GM12873 (cell line): ENCODE measurements at regions not wholly inside any gene's neighbourhood (a gene's known extent, or its start where the extent isn't known, plus 50 kb on each side); places are given as distances from the start of the nearest gene placed in this dataset.

Experiments
- CTCF ChIP-seq: IDR thresholded peaks from 2 replicates; pipeline ENCODE4 v1.5.1; 2012; ENCODE audit warnings: low read depth, mild to moderate bottlenecking, moderate library complexity, low read length, control low read depth; ENCODE audit not compliant: insufficient read depth; ENCODE audit errors: missing control alignments

DNA sequence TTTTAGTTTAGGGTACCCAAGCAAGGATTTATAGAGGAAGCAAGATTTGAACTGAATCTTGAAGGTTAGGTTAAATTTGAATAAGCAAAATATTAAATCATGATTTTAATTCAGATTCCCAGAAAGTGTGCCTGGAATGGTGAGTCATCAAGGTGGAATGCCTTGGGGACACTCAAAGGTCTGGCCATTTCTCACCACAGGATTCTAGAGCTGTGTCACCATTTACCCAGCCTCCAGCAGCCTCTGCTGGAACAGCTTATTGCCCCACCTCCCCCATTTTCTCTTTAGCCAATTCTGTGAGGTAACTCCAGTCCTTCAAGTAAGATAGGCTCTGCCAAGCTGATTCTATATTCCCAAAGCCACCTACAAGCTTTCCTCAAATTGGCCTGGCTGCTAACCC is 181.4 kb downstream of the SIM1 start:
- no peak for TF ChIP-seq CTCF

- no peak for TF ChIP-seq CTCF
These were observed 183.2 kb downstream of the SIM1 start for GRCh38 chr6:100281471-100281901.

- TF ChIP-seq CTCF: no peak
These were observed 188.2 kb downstream of the SIM1 start for GRCh38 chr6:100276311-100277057.

DNA sequence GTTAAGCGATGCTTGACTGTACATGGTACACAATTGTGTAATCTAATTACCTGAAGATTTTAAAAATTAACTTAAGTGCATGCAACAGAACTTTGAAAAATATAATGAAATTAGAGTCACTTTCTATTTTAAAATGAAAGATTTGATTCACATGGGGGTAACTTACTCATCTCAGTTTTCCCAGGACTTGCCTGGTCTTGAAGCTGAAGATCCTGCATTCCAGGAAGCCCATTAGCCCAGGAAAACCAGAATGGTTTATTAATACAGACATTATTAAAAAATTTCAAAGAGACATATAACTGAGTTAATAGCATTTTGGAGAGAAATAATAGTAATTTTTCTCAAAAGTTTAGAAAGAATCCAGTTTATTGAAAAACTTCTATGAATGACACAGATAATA is 190.6 kb downstream of the SIM1 start:
- TF ChIP-seq CTCF: no peak

DNA sequence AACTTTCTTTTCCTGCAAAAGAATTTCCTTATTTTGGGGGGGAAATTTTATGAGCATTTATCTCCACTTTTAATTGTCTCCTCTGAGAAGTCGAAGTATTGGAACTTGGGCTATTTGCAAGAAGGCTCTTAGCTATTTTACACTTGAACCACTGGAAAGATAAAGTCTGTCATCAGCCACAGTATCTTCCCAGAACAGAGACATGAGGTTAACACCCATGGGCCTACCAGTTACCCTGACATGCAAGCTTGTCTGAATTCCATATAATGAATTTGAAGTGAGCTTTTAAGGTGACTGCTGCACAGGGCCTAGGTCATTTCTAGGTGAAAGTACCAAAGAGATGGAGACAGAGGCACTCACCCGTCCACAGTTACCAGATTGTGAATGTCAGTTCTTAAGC is 193.1 kb downstream of the SIM1 start:
- no peak for TF ChIP-seq CTCF

DNA sequence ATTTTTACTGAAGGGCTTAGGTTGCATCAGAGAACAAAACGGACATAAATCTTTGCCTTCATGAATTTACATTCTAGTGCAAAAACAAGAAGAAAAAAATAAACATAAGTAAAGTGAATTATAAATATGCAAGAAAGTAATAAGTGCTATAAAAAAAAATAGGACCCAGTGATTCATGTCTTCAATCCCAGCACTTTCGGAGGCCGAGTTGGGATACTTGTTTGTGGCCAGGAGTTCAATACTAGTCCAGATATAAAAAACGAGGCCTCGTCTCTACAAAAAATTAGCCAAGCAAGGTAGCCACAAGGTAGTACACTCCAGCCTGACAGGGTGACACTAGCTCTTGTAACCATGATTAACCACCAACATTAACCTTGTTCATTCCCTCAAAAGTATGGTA is 193.5 kb downstream of the SIM1 start:
- no peak for TF ChIP-seq CTCF

- TF ChIP-seq CTCF: no peak
These were observed 195.5 kb downstream of the SIM1 start for GRCh38 chr6:100269189-100269588.

DNA sequence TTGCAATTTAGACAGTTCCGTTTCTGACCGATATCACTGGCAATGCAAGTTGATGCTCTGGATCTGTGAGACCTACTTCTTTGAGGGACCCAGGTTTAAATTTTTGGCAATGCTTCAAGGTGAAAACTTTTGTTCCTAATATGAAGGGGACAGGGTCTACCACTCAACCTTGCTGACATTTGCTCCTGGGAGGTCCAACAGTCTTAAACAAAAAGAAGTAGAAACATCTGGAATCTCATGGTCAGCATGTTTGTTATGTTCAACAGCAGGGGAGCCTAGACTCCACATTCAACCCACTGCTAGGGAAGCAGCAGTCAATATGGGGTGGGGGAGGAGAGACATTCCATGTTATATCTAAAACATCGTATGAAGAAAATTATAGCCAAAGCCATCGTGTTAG is 196.4 kb downstream of the SIM1 start:
- no peak for TF ChIP-seq CTCF
